ENCODE measurements at regions not wholly inside any gene's neighbourhood (a gene's known extent, or its start where the extent isn't known, plus 50 kb on each side); places are given as distances from the start of the nearest gene placed in this dataset.

- no peak for DNase-seq
These were observed 50.5 kb upstream of the ZNF438 start for GRCh38 chr10:31081937-31082840.

GRCh38 chr10:31083765-31084184 is 52.1 kb upstream of the ZNF438 start:
- DNase-seq, result no peak

GRCh38 chr10:31087011-31087410 is 55.3 kb upstream of the ZNF438 start:
- DNase-seq, result no peak

- DNase-seq, result no peak
These were observed 56.2 kb upstream of the ZNF438 start for GRCh38 chr10:31087851-31088250.

GRCh38 chr10:31090894-31091607 is 59.4 kb upstream of the ZNF438 start:
- DNase-seq, result no peak

GRCh38 chr10:31095677-31096560 is 64.3 kb upstream of the ZNF438 start:
- no peak for DNase-seq

- DNase-seq, result no peak
These were observed 66.4 kb upstream of the ZNF438 start for GRCh38 chr10:31098046-31098445.

GRCh38 chr10:31099094-31099493 is 67.4 kb upstream of the ZNF438 start:
- DNase-seq, result no peak

- DNase-seq, result no peak
These were observed 68.0 kb upstream of the ZNF438 start for GRCh38 chr10:31099664-31100063.

- DNase-seq, result no peak
These were observed 68.5 kb upstream of the ZNF438 start for GRCh38 chr10:31100115-31100601.

- DNase-seq, result no peak
These were observed 69.0 kb upstream of the ZNF438 start for GRCh38 chr10:31100662-31101061.

- no peak for DNase-seq
These were observed 69.5 kb upstream of the ZNF438 start for GRCh38 chr10:31101123-31101522.

GRCh38 chr10:31102421-31102820 is 70.8 kb upstream of the ZNF438 start:
- DNase-seq, result no peak

- no peak for DNase-seq
These were observed 71.4 kb upstream of the ZNF438 start for GRCh38 chr10:31103112-31103511.

- no peak for DNase-seq
These were observed 81.3 kb upstream of the ZNF438 start for GRCh38 chr10:31112961-31113360.

GRCh38 chr10:31116226-31116625 is 84.6 kb upstream of the ZNF438 start:
- DNase-seq, result no peak

- DNase-seq, result no peak
These were observed 86.9 kb upstream of the ZNF438 start for GRCh38 chr10:31118556-31118955.

GRCh38 chr10:31120392-31120791 is 88.7 kb upstream of the ZNF438 start:
- no peak for DNase-seq

GRCh38 chr10:31120961-31121685 is 89.5 kb upstream of the ZNF438 start:
- no peak for DNase-seq

- DNase-seq, result no peak
These were observed 90.3 kb upstream of the ZNF438 start for GRCh38 chr10:31121757-31122577.

GRCh38 chr10:31123946-31124345 is 92.3 kb upstream of the ZNF438 start:
- DNase-seq, result no peak

Measured in DMS153 (cell line).